ENCODE measurements at regions not wholly inside any gene's neighbourhood (a gene's known extent, or its start where the extent isn't known, plus 50 kb on each side); places are given as distances from the start of the nearest gene placed in this dataset.

- 74 to 92% methylated on average over 5 to 6 of the region's 6 CpGs for WGBS, 2 experiments (ENCODE audit: insufficient coverage in 1 of 2, insufficient read length in 1 of 2)
- Mint-ChIP-seq H3K27ac (no peak overlapping the region), H3K27me3 (ENCODE audit: insufficient read depth) (peaks cover 11% of the 10 kb centered on the region), H3K4me3 (no peak overlapping the region), H3K4me1 (peaks cover 10% of the 10 kb centered on the region), H3K9me3 (no peaks in the 10 kb centered on the region), H3K36me3 (ENCODE audit: low read depth) (no peaks in the 10 kb centered on the region)
- TF ChIP-seq CTCF (conservative IDR thresholded peaks at IDR 0.05): no peak
- Histone ChIP-seq H3K4me1 (ENCODE audit: control insufficient read depth, insufficient read depth, low read length) (no peaks in the 10 kb centered on the region), H3K9ac (ENCODE audit: extremely low read depth, low read length, poor library complexity, severe bottlenecking) (no peak overlapping the region), H3K27ac (ENCODE audit: low read depth, low read length) (no peak overlapping the region), H3K4me3 (ENCODE audit: low read length) (no peak overlapping the region), H3K9me3 (ENCODE audit: control insufficient read depth, low read length) (no peaks in the 10 kb centered on the region), H3K36me3 (ENCODE audit: control insufficient read depth, insufficient read depth, low read length) (no peaks in the 10 kb centered on the region), H3K27me3 (ENCODE audit: control insufficient read depth, insufficient read depth, low read length, poor library complexity, severe bottlenecking) (no peaks in the 10 kb centered on the region)
- no peak for DNase-seq
Observed at GRCh38 chr1:208332036-208332773, 88.0 kb upstream of the PLXNA2 start.

GRCh38 chr1:208332774-208333126 is 88.6 kb upstream of the PLXNA2 start:
- Mint-ChIP-seq H3K27me3 (ENCODE audit: insufficient read depth) (peaks cover 12% of the 10 kb centered on the region), H3K4me1 (peaks cover 10% of the 10 kb centered on the region), H3K27ac (no peak overlapping the region), H3K9me3 (no peaks in the 10 kb centered on the region), H3K36me3 (ENCODE audit: low read depth) (no peaks in the 10 kb centered on the region), H3K4me3 (no peak overlapping the region)
- no peak for DNase-seq
- H3K9ac ChIP-seq (ENCODE audit: extremely low read depth, low read length, poor library complexity, severe bottlenecking): no peak overlapping the region
- no peak for TF ChIP-seq CTCF (conservative IDR thresholded peaks at IDR 0.05)
- H3K27me3 ChIP-seq (ENCODE audit: control insufficient read depth, insufficient read depth, low read length, poor library complexity, severe bottlenecking): no peaks in the 10 kb centered on the region
- H3K4me1 ChIP-seq (ENCODE audit: control insufficient read depth, insufficient read depth, low read length): no peaks in the 10 kb centered on the region
- no peaks in the 10 kb centered on the region for H3K9me3 ChIP-seq (ENCODE audit: control insufficient read depth, low read length)
- H3K4me3 ChIP-seq (ENCODE audit: low read length): no peak overlapping the region
- no peaks in the 10 kb centered on the region for H3K36me3 ChIP-seq (ENCODE audit: control insufficient read depth, insufficient read depth, low read length)
- WGBS, 2 experiments (ENCODE audit: insufficient coverage in 1 of 2, insufficient read length in 1 of 2): 80% methylated on average over 1 of the region's 1 CpG; no CpG with 5 or more reads in 1 of the 2 experiments
- no peak overlapping the region for H3K27ac ChIP-seq (ENCODE audit: low read depth, low read length)

GRCh38 chr1:208333676-208334075 is 89.5 kb upstream of the PLXNA2 start:
- H3K9ac ChIP-seq (ENCODE audit: extremely low read depth, low read length, poor library complexity, severe bottlenecking): no peak overlapping the region
- no peaks in the 10 kb centered on the region for H3K4me1 ChIP-seq (ENCODE audit: control insufficient read depth, insufficient read depth, low read length)
- no peaks in the 10 kb centered on the region for H3K36me3 ChIP-seq (ENCODE audit: control insufficient read depth, insufficient read depth, low read length)
- no peak for TF ChIP-seq CTCF (conservative IDR thresholded peaks at IDR 0.05)
- no peak overlapping the region for H3K4me3 Mint-ChIP-seq
- no peaks in the 10 kb centered on the region for H3K27me3 ChIP-seq (ENCODE audit: control insufficient read depth, insufficient read depth, low read length, poor library complexity, severe bottlenecking)
- H3K9me3 ChIP-seq (ENCODE audit: control insufficient read depth, low read length): no peaks in the 10 kb centered on the region
- no peaks in the 10 kb centered on the region for H3K36me3 Mint-ChIP-seq (ENCODE audit: low read depth)
- peaks cover 14% of the 10 kb centered on the region for H3K27me3 Mint-ChIP-seq (ENCODE audit: insufficient read depth)
- no peak for DNase-seq
- H3K4me1 Mint-ChIP-seq: peaks cover 10% of the 10 kb centered on the region
- H3K27ac Mint-ChIP-seq: no peak overlapping the region
- H3K9me3 Mint-ChIP-seq: no peaks in the 10 kb centered on the region
- 97 to 100% methylated on average over 1 to 2 of the region's 2 CpGs for WGBS, 2 experiments (ENCODE audit: insufficient coverage in 1 of 2, insufficient read length in 1 of 2)
- no peak overlapping the region for H3K27ac ChIP-seq (ENCODE audit: low read depth, low read length)
- no peak overlapping the region for H3K4me3 ChIP-seq (ENCODE audit: low read length)

Measured in endodermal cell (in vitro differentiated cells).